ENCODE measurements at regions not wholly inside any gene's neighbourhood (a gene's known extent, or its start where the extent isn't known, plus 50 kb on each side); places are given as distances from the start of the nearest gene placed in this dataset.

DNA sequence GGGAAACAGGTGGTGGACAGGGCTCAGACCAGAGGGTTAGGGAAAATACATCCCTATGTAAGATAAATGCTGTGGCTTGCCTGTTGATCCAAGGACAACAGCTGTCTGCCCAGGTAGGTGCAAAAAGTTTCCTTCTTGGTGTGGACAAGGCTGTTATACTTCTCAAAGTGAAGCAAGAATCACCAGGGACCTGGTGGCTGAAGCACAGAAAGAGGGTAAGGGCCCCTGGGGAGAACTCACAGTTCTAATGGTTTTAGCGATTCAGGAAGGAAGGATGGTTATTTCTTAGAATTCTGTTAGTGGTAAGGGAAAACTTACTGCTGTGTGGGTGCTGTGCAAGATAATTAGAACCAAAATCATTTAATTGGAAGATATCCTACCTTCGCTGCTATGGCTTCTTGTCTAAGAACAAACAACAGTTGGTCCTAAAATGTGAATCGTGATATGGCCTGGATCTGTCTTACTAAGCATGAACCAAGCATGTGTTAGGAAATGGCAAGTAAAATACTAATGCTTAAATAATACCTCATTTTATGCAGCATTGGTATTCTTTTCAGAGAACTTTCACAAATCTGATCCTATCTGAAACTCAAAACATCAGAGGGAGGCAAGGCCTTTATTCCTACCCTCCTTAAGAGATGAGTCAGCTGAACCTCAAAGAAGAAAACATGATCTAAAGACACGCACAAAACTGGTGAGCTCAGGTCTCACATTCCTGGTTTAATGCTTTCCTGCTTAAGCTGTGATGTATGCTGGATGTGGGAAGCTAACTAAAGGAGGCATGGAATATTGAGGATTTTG lies 159.2 kb upstream of the THUMPD2 start:
- H3K4me1 Mint-ChIP-seq: no peaks in the 10 kb centered on the region
- DNase-seq (no peak), ATAC-seq (ENCODE audit: low read depth) (no peak)
- POLR2A ChIA-PET: no interaction called here
- intact Hi-C loops (cut with micrococcal nuclease): no loop called here
- no peak overlapping the region for H3K4me3 Mint-ChIP-seq
- no peaks in the 10 kb centered on the region for H3K9me3 Mint-ChIP-seq
- TF ChIP-seq CTCF (IDR thresholded peaks at IDR 0.05): no peak
- no peaks in the 10 kb centered on the region for H3K27me3 Mint-ChIP-seq
- CTCF ChIA-PET: no interaction called here
- no peak overlapping the region for H3K27ac Mint-ChIP-seq
- H3K36me3 Mint-ChIP-seq (ENCODE audit: low read depth): no peaks in the 10 kb centered on the region

DNA sequence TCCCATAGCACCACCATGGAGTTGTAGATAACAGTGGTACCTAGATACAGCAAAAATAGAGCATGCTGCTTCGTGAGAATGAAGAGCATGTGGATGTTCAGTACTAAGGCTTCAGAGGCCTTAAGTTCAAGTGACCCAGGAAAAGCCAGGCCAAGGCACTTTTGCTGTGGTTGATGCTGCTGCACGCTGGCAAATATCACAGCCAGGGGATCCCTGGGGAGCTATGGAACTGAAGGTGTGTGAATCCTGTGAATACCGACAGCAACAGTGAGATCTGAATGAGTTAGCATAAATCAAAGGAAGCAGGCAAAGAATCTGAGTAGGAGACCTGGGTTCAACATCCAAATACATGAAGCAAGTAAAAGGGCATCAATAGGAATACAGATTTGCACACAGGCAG lies 158.6 kb upstream of the THUMPD2 start:
- H3K9me3 Mint-ChIP-seq: no peaks in the 10 kb centered on the region
- ATAC-seq (ENCODE audit: low read depth): no peak
- no peak overlapping the region for H3K4me3 Mint-ChIP-seq
- DNase-seq: no peak
- ChIA-PET POLR2A (no interaction called here), CTCF (no interaction called here)
- H3K27me3 Mint-ChIP-seq: no peaks in the 10 kb centered on the region
- H3K4me1 Mint-ChIP-seq: no peaks in the 10 kb centered on the region
- intact Hi-C loops (cut with micrococcal nuclease): no loop called here
- no peaks in the 10 kb centered on the region for H3K36me3 Mint-ChIP-seq (ENCODE audit: low read depth)
- TF ChIP-seq CTCF (IDR thresholded peaks at IDR 0.05): no peak
- no peak overlapping the region for H3K27ac Mint-ChIP-seq

DNA sequence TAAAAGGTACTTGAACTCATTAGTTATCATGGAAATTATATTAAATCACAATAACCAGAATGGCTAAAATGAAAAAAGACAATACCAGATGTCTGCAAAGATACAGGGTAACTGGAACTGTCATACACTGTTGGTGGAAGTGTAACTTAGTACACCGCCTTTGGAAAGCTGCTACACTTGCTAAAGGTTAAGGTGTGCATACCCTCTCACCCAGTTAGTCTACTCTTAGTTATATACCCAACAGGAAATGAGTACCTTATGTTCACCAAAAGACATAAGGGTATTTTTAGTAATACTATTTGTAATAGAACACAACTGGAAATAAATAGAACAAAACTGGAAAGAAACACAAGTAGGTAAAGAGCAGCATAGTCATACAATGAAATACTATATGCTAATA lies 155.8 kb upstream of the THUMPD2 start:
- H3K9me3 Mint-ChIP-seq: no peaks in the 10 kb centered on the region
- POLR2A ChIA-PET: no interaction called here
- no peak overlapping the region for H3K27ac Mint-ChIP-seq
- no peaks in the 10 kb centered on the region for H3K4me1 Mint-ChIP-seq
- intact Hi-C loops (cut with micrococcal nuclease): no loop called here
- H3K4me3 Mint-ChIP-seq: no peak overlapping the region
- TF ChIP-seq CTCF (IDR thresholded peaks at IDR 0.05): no peak
- CTCF ChIA-PET: no interaction called here
- no peak for DNase-seq
- H3K27me3 Mint-ChIP-seq: peaks cover 2% of the 10 kb centered on the region
- ATAC-seq (ENCODE audit: low read depth): no peak
- no peaks in the 10 kb centered on the region for H3K36me3 Mint-ChIP-seq (ENCODE audit: low read depth)

GRCh38 chr2:39933196-39933595 lies 154.1 kb upstream of the THUMPD2 start:
- no peak for DNase-seq
- CTCF ChIA-PET: interaction anchor here (1.0 kb wide), 1 partner anchor 20 kb away, joined by 3 read pairs; no protein-coding TSS in a partner anchor
- no peaks in the 10 kb centered on the region for H3K36me3 Mint-ChIP-seq (ENCODE audit: low read depth)
- no peak overlapping the region for H3K27ac Mint-ChIP-seq
- no peak for TF ChIP-seq CTCF (IDR thresholded peaks at IDR 0.05)
- POLR2A ChIA-PET: no interaction called here
- no peaks in the 10 kb centered on the region for H3K4me1 Mint-ChIP-seq
- no peak overlapping the region for H3K4me3 Mint-ChIP-seq
- intact Hi-C loops (cut with micrococcal nuclease): no loop called here
- ATAC-seq (ENCODE audit: low read depth): no peak
- H3K27me3 Mint-ChIP-seq: peaks cover 2% of the 10 kb centered on the region
- H3K9me3 Mint-ChIP-seq: no peaks in the 10 kb centered on the region

GRCh38 chr2:39932198-39932597 lies 153.1 kb upstream of the THUMPD2 start:
- no peak overlapping the region for H3K27ac Mint-ChIP-seq
- H3K4me3 Mint-ChIP-seq: no peak overlapping the region
- ATAC-seq (ENCODE audit: low read depth): no peak
- H3K9me3 Mint-ChIP-seq: no peaks in the 10 kb centered on the region
- CTCF ChIA-PET: no interaction called here
- TF ChIP-seq CTCF (IDR thresholded peaks at IDR 0.05): no peak
- peaks cover 2% of the 10 kb centered on the region for H3K27me3 Mint-ChIP-seq
- H3K4me1 Mint-ChIP-seq: no peaks in the 10 kb centered on the region
- intact Hi-C loops (cut with micrococcal nuclease): no loop called here
- H3K36me3 Mint-ChIP-seq (ENCODE audit: low read depth): no peaks in the 10 kb centered on the region
- POLR2A ChIA-PET: no interaction called here
- DNase-seq: no peak
